ENCODE measurements at regions not wholly inside any gene's neighbourhood (a gene's known extent, or its start where the extent isn't known, plus 50 kb on each side); places are given as distances from the start of the nearest gene placed in this dataset.

GRCh38 chr17:79469646-79470045 lies 141.2 kb downstream of the RBFOX3 start:
- Histone ChIP-seq H3K4me2 (ENCODE audit: low read depth, low read length, poor library complexity, severe bottlenecking) (no peak overlapping the region), H3K27ac (ENCODE audit: low read depth, low read length) (no peak overlapping the region)
- TF ChIP-seq EZH2phosphoT487 (conservative IDR thresholded peaks at IDR 0.05; ENCODE audit: low read length) (no peak), CTCF (IDR thresholded peaks at IDR 0.05; ENCODE audit: insufficient read depth, low read length, poor library complexity, severe bottlenecking) (no peak)

GRCh38 chr17:79468183-79468944 lies 142.5 kb downstream of the RBFOX3 start:
- Histone ChIP-seq H3K27me3 (ENCODE audit: low read length) (no peaks in the 10 kb centered on the region), H3K4me2 (ENCODE audit: low read depth, low read length, poor library complexity, severe bottlenecking) (no peak overlapping the region), H3K36me3 (ENCODE audit: low read length) (no peaks in the 10 kb centered on the region), H4K20me1 (ENCODE audit: low read depth, low read length) (no peaks in the 10 kb centered on the region), H3K79me2 (ENCODE audit: insufficient read depth, low read length) (no peaks in the 10 kb centered on the region), H3K9ac (ENCODE audit: low read length) (no peak overlapping the region), H3K27ac (ENCODE audit: low read depth, low read length) (no peak overlapping the region), H3K9me2 (replicated peaks; ENCODE audit: insufficient read depth, low read length) (no peaks in the 10 kb centered on the region), H3F3A (ENCODE audit: insufficient read depth) (no peaks in the 10 kb centered on the region), H3K4me3 (ENCODE audit: insufficient read depth, low read length, poor library complexity, severe bottlenecking) (no peak overlapping the region), H2AFZ (ENCODE audit: low read depth, low read length, severe bottlenecking) (no peak overlapping the region), H3K9me3 (ENCODE audit: insufficient read depth, low read length) (no peaks in the 10 kb centered on the region)
- TF ChIP-seq CTCF (IDR thresholded peaks at IDR 0.05; ENCODE audit: insufficient read depth, low read length, poor library complexity, severe bottlenecking) = no peak
- TF ChIP-seq EZH2phosphoT487 (conservative IDR thresholded peaks at IDR 0.05; ENCODE audit: low read length) = no peak

More at GRCh38 chr17:79469646-79470045, 141.2 kb downstream of the RBFOX3 start:
- Histone ChIP-seq H3K27me3 (ENCODE audit: low read length) (no peaks in the 10 kb centered on the region), H3K9me3 (ENCODE audit: insufficient read depth, low read length) (no peaks in the 10 kb centered on the region), H3F3A (ENCODE audit: insufficient read depth) (no peaks in the 10 kb centered on the region), H3K79me2 (ENCODE audit: insufficient read depth, low read length) (no peaks in the 10 kb centered on the region), H3K9ac (ENCODE audit: low read length) (no peak overlapping the region), H3K9me2 (replicated peaks; ENCODE audit: insufficient read depth, low read length) (no peaks in the 10 kb centered on the region), H3K36me3 (ENCODE audit: low read length) (no peaks in the 10 kb centered on the region), H2AFZ (ENCODE audit: low read depth, low read length, severe bottlenecking) (no peak overlapping the region), H4K20me1 (ENCODE audit: low read depth, low read length) (no peaks in the 10 kb centered on the region), H3K4me3 (ENCODE audit: insufficient read depth, low read length, poor library complexity, severe bottlenecking) (no peak overlapping the region)

- H3K4me3 ChIP-seq (ENCODE audit: insufficient read depth, low read length, poor library complexity, severe bottlenecking) = no peak overlapping the region
- no peaks in the 10 kb centered on the region for H3K9me3 ChIP-seq (ENCODE audit: insufficient read depth, low read length)
- H3K9me2 ChIP-seq (replicated peaks; ENCODE audit: insufficient read depth, low read length) = no peaks in the 10 kb centered on the region
- no peak overlapping the region for H3K4me2 ChIP-seq (ENCODE audit: low read depth, low read length, poor library complexity, severe bottlenecking)
- no peak overlapping the region for H3K9ac ChIP-seq (ENCODE audit: low read length)
- no peak overlapping the region for H2AFZ ChIP-seq (ENCODE audit: low read depth, low read length, severe bottlenecking)
- H3K36me3 ChIP-seq (ENCODE audit: low read length) = no peaks in the 10 kb centered on the region
- no peaks in the 10 kb centered on the region for H3K27me3 ChIP-seq (ENCODE audit: low read length)
- no peak for TF ChIP-seq EZH2phosphoT487 (conservative IDR thresholded peaks at IDR 0.05; ENCODE audit: low read length)
- TF ChIP-seq CTCF (IDR thresholded peaks at IDR 0.05; ENCODE audit: insufficient read depth, low read length, poor library complexity, severe bottlenecking) = no peak
- H4K20me1 ChIP-seq (ENCODE audit: low read depth, low read length) = no peaks in the 10 kb centered on the region
- no peaks in the 10 kb centered on the region for H3K79me2 ChIP-seq (ENCODE audit: insufficient read depth, low read length)
- no peaks in the 10 kb centered on the region for H3F3A ChIP-seq (ENCODE audit: insufficient read depth)
- H3K27ac ChIP-seq (ENCODE audit: low read depth, low read length) = no peak overlapping the region
Observed at GRCh38 chr17:79466562-79467350, 144.1 kb downstream of the RBFOX3 start.

Data from SU-DHL-6 (cell line).